A673 (cell line): ENCODE measurements at regions not wholly inside any gene's neighbourhood (a gene's known extent, or its start where the extent isn't known, plus 50 kb on each side); places are given as distances from the start of the nearest gene placed in this dataset.

Experiments used
- CTCF ChIP-seq: fragments of 300-800, 200-600 bp; sonication (generic); conservative IDR thresholded peaks from 2 replicates; pipeline ENCODE4 v1.5.1; 2017; ENCODE audit warnings: low read depth, mild to moderate bottlenecking, antibody characterized with exemption, low read length, moderate library complexity, mixed read lengths
- EZH2 ChIP-seq: fragments of 200-600 bp; sonication (generic); IDR thresholded peaks from 2 replicates; pipeline ENCODE4 v1.6.1; 2017; ENCODE audit warnings: borderline replicate concordance, low read depth, mild to moderate bottlenecking, mixed read lengths, antibody characterized with exemption, low read length; ENCODE audit not compliant: poor library complexity, severe bottlenecking

GRCh38 chr7:47216439-47216838 is 365.5 kb downstream of the TNS3 start:
- TF ChIP-seq CTCF (no peak), EZH2 (no peak)
